T-helper 2 cell treated with Interferon-gamma antibody and Interleukin-4, amounts not matched to agents 5 μg/mL and 100 μg/mL, for 36 hours (primary cell): ENCODE measurements at regions not wholly inside any gene's neighbourhood (a gene's known extent, or its start where the extent isn't known, plus 50 kb on each side); places are given as distances from the start of the nearest gene placed in this dataset.

Experiments used
- DNase-seq: peaks from one replicate; pipeline ENCODE4 v3.0.0; 2021; ENCODE audit warnings: low spot score
- H3K27ac Mint-ChIP-seq: one replicate; pipeline ENCODE4 v1.8.0; 2021; ENCODE audit warnings: mild to moderate bottlenecking, mixed read lengths
- H3K27me3 Mint-ChIP-seq: one replicate; pipeline ENCODE4 v1.8.0; 2021; ENCODE audit warnings: low read depth, mixed read lengths
- H3K36me3 Mint-ChIP-seq: one replicate; pipeline ENCODE4 v1.8.0; 2021; ENCODE audit warnings: low read depth, mixed read lengths
- H3K4me1 Mint-ChIP-seq: one replicate; pipeline ENCODE4 v1.8.0; 2021; ENCODE audit warnings: low read depth, mixed read lengths
- H3K4me3 Mint-ChIP-seq: one replicate; pipeline ENCODE4 v1.8.0; 2022; ENCODE audit warnings: mild to moderate bottlenecking, moderate library complexity, mixed read lengths
- H3K9me3 Mint-ChIP-seq: one replicate; pipeline ENCODE4 v1.8.0; 2021; ENCODE audit warnings: mixed read lengths

- Mint-ChIP-seq H3K9me3 (no peaks in the 10 kb centered on the region), H3K27me3 (peaks cover 41% of the 10 kb centered on the region), H3K4me3 (no peak overlapping the region), H3K4me1 (no peaks in the 10 kb centered on the region), H3K27ac (no peak overlapping the region), H3K36me3 (no peaks in the 10 kb centered on the region)
- DNase-seq: no peak
Measured at GRCh38 chr1:207971331-207972219, 60.6 kb upstream of the CD34 start.

- no peaks in the 10 kb centered on the region for H3K9me3 Mint-ChIP-seq
- peaks cover 34% of the 10 kb centered on the region for H3K27me3 Mint-ChIP-seq
- no peaks in the 10 kb centered on the region for H3K36me3 Mint-ChIP-seq
- no peak overlapping the region for H3K27ac Mint-ChIP-seq
- H3K4me1 Mint-ChIP-seq: no peaks in the 10 kb centered on the region
- H3K4me3 Mint-ChIP-seq: no peak overlapping the region
- DNase-seq: no peak
Measured at GRCh38 chr1:207970329-207971233, 59.7 kb upstream of the CD34 start.

- Mint-ChIP-seq H3K36me3 (no peaks in the 10 kb centered on the region), H3K4me1 (no peaks in the 10 kb centered on the region), H3K27ac (no peak overlapping the region), H3K9me3 (no peaks in the 10 kb centered on the region), H3K27me3 (peaks cover 31% of the 10 kb centered on the region), H3K4me3 (no peak overlapping the region)
- no peak for DNase-seq
Measured at GRCh38 chr1:207969528-207969927, 58.6 kb upstream of the CD34 start.

- Mint-ChIP-seq H3K4me1 (no peaks in the 10 kb centered on the region), H3K27ac (no peak overlapping the region), H3K36me3 (no peaks in the 10 kb centered on the region), H3K9me3 (no peaks in the 10 kb centered on the region), H3K27me3 (peaks cover 27% of the 10 kb centered on the region), H3K4me3 (no peak overlapping the region)
- DNase-seq: no peak
Measured at GRCh38 chr1:207968521-207969009, 57.6 kb upstream of the CD34 start.

- no peak for DNase-seq
- no peak overlapping the region for H3K27ac Mint-ChIP-seq
- H3K9me3 Mint-ChIP-seq: no peaks in the 10 kb centered on the region
- H3K4me3 Mint-ChIP-seq: no peak overlapping the region
- H3K4me1 Mint-ChIP-seq: peaks cover 3% of the 10 kb centered on the region
- H3K27me3 Mint-ChIP-seq: peaks cover 23% of the 10 kb centered on the region
- H3K36me3 Mint-ChIP-seq: no peaks in the 10 kb centered on the region
Measured at GRCh38 chr1:207967703-207968102, 56.8 kb upstream of the CD34 start.

- Mint-ChIP-seq H3K36me3 (no peaks in the 10 kb centered on the region), H3K9me3 (no peaks in the 10 kb centered on the region), H3K4me1 (peaks cover 6% of the 10 kb centered on the region), H3K27me3 (peaks cover 17% of the 10 kb centered on the region), H3K4me3 (no peak overlapping the region), H3K27ac (no peak overlapping the region)
- no peak for DNase-seq
Measured at GRCh38 chr1:207966521-207966920, 55.6 kb upstream of the CD34 start.

GRCh38 chr1:207965392-207966387 is 54.8 kb upstream of the CD34 start:
- H3K27ac Mint-ChIP-seq: no peak overlapping the region
- no peaks in the 10 kb centered on the region for H3K9me3 Mint-ChIP-seq
- H3K27me3 Mint-ChIP-seq: peaks cover 24% of the 10 kb centered on the region
- peaks cover 6% of the 10 kb centered on the region for H3K4me1 Mint-ChIP-seq
- DNase-seq: no peak
- no peak overlapping the region for H3K4me3 Mint-ChIP-seq
- H3K36me3 Mint-ChIP-seq: no peaks in the 10 kb centered on the region

GRCh38 chr1:207964195-207964966 is 53.5 kb upstream of the CD34 start:
- H3K27me3 Mint-ChIP-seq: peaks cover 37% of the 10 kb centered on the region
- H3K27ac Mint-ChIP-seq: no peak overlapping the region
- H3K4me1 Mint-ChIP-seq: peaks cover 9% of the 10 kb centered on the region
- H3K4me3 Mint-ChIP-seq: peak overlapping the region; percentile 43
- DNase-seq: no peak
- no peaks in the 10 kb centered on the region for H3K36me3 Mint-ChIP-seq
- no peaks in the 10 kb centered on the region for H3K9me3 Mint-ChIP-seq

- peaks cover 9% of the 10 kb centered on the region for H3K4me1 Mint-ChIP-seq
- no peak overlapping the region for H3K27ac Mint-ChIP-seq
- no peaks in the 10 kb centered on the region for H3K36me3 Mint-ChIP-seq
- no peaks in the 10 kb centered on the region for H3K9me3 Mint-ChIP-seq
- H3K27me3 Mint-ChIP-seq: peaks cover 41% of the 10 kb centered on the region
- peak overlapping the region; percentile 70 for H3K4me3 Mint-ChIP-seq
- DNase-seq: peak; percentile 87
Measured at GRCh38 chr1:207963427-207964194, 52.7 kb upstream of the CD34 start.

GRCh38 chr1:207962716-207963426 is 51.9 kb upstream of the CD34 start:
- Mint-ChIP-seq H3K27ac (no peak overlapping the region), H3K36me3 (no peaks in the 10 kb centered on the region), H3K9me3 (no peaks in the 10 kb centered on the region), H3K27me3 (peaks cover 47% of the 10 kb centered on the region), H3K4me1 (peaks cover 9% of the 10 kb centered on the region), H3K4me3 (peak overlapping the region; percentile 70)
- DNase-seq: no peak
